ENCODE measurements at regions not wholly inside any gene's neighbourhood (a gene's known extent, or its start where the extent isn't known, plus 50 kb on each side); places are given as distances from the start of the nearest gene placed in this dataset.

DNA sequence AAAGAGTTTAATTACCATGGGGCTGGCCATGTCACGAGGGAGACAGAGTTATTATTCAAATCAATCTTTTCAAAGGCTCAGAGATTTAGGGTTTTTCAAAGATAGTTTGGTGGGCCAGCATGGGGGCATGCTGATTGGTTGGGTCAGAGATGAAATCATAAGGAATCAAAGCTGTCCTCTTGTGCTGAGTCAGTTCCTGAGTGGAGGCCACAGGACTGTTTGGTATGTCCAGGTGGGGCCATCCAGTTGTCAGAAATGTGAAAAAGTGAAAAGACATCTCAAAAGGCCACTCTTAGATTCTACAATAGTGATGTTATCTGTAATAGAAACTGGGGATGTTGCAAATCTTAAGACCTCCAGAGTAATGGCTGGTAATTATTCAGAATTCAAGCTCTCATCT is 288.6 kb downstream of the EN1 start:
- H3K27me3 ChIP-seq (ENCODE audit: insufficient read depth, low read length) = no peaks in the 10 kb centered on the region
- H3K9me3 ChIP-seq (ENCODE audit: insufficient read depth, low read depth, low read length) = no peaks in the 10 kb centered on the region
- no peak overlapping the region for H3K9ac ChIP-seq (ENCODE audit: low read depth, low read length)
- WGBS = 100% methylated on average over 1 of the region's 1 CpG
- H3K27ac ChIP-seq (ENCODE audit: low read depth, low read length) = no peak overlapping the region
- no peaks in the 10 kb centered on the region for H3K4me1 ChIP-seq (ENCODE audit: insufficient read depth, low read length)
- no peak overlapping the region for H3K4me3 ChIP-seq (ENCODE audit: low read length)
- H3K36me3 ChIP-seq (ENCODE audit: insufficient read depth, low read length) = no peaks in the 10 kb centered on the region

DNA sequence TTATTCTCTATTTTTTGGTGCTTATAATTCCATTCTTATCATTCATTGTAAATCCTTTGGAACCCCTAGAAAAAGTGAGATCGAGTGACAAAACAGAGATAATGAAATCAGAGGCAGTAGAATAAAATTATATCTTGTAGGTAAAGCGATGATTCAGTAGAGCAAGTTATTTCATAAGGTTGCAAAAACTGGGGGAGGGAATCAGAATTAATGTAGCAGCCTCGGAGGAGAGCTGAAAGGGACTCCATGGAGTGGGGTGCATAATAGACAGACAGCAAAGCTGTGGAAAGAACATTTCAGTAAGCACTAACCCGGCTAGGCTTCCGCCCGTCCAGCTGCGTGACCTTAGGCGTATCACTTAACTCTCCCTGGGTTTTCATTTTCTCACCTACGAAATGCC is 289.7 kb downstream of the EN1 start:
- no peak overlapping the region for H3K27ac ChIP-seq (ENCODE audit: low read depth, low read length)
- H3K27me3 ChIP-seq (ENCODE audit: insufficient read depth, low read length) = no peaks in the 10 kb centered on the region
- H3K4me3 ChIP-seq (ENCODE audit: low read length) = no peak overlapping the region
- no peak overlapping the region for H3K9ac ChIP-seq (ENCODE audit: low read depth, low read length)
- no peaks in the 10 kb centered on the region for H3K4me1 ChIP-seq (ENCODE audit: insufficient read depth, low read length)
- no peaks in the 10 kb centered on the region for H3K36me3 ChIP-seq (ENCODE audit: insufficient read depth, low read length)
- WGBS = 82% methylated on average over 9 of the region's 9 CpGs
- no peaks in the 10 kb centered on the region for H3K9me3 ChIP-seq (ENCODE audit: insufficient read depth, low read depth, low read length)

DNA sequence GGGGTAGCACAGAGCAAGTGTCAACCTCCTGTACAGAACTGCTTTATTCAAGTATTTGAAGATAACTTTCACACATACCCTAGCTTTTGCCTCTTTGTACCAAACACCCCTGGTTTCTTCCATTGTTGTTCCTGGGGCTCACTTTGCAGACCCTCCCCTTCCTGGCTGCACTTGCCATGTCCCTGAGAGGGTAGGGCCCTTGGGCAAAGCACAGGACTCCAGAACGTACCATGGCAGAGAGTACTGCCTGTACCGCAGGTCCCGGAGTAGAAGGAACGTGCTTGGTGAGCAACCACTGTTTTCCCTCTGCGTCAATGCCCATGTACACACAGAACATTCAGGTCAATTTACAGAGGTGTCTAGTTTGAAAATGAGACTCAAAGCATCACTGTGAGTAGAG is 290.4 kb downstream of the EN1 start:
- Histone ChIP-seq H3K27ac (ENCODE audit: low read depth, low read length) (no peak overlapping the region), H3K9me3 (ENCODE audit: insufficient read depth, low read depth, low read length) (no peaks in the 10 kb centered on the region), H3K36me3 (ENCODE audit: insufficient read depth, low read length) (no peaks in the 10 kb centered on the region), H3K9ac (ENCODE audit: low read depth, low read length) (no peak overlapping the region), H3K4me3 (ENCODE audit: low read length) (no peak overlapping the region), H3K27me3 (ENCODE audit: insufficient read depth, low read length) (no peaks in the 10 kb centered on the region), H3K4me1 (ENCODE audit: insufficient read depth, low read length) (no peaks in the 10 kb centered on the region)
- WGBS = 86% methylated on average over 5 of the region's 5 CpGs

DNA sequence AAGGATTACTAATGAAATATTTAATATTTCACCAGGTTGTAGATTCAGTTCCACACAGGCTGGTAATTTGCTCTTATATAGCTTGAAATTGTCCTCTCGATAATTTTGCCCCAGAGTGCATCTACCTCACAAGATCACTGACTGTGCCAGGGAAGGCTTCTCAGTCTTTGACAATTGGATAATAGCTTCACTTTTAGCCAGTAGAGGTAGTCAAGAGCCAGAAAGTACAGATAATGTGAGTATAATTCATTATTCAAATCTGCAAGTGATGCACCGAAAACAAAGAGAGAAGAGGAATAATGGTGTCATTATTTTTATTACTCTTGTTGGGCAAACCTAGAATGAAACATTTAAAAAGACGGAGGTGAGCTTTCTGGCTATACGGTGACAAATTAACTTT is 292.8 kb downstream of the EN1 start:
- Histone ChIP-seq H3K36me3 (ENCODE audit: insufficient read depth, low read length) (no peaks in the 10 kb centered on the region), H3K27me3 (ENCODE audit: insufficient read depth, low read length) (no peaks in the 10 kb centered on the region), H3K27ac (ENCODE audit: low read depth, low read length) (no peak overlapping the region), H3K9me3 (ENCODE audit: insufficient read depth, low read depth, low read length) (no peaks in the 10 kb centered on the region), H3K4me3 (ENCODE audit: low read length) (no peak overlapping the region), H3K9ac (ENCODE audit: low read depth, low read length) (no peak overlapping the region), H3K4me1 (ENCODE audit: insufficient read depth, low read length) (no peaks in the 10 kb centered on the region)
- WGBS = 94% methylated on average over 4 of the region's 4 CpGs

DNA sequence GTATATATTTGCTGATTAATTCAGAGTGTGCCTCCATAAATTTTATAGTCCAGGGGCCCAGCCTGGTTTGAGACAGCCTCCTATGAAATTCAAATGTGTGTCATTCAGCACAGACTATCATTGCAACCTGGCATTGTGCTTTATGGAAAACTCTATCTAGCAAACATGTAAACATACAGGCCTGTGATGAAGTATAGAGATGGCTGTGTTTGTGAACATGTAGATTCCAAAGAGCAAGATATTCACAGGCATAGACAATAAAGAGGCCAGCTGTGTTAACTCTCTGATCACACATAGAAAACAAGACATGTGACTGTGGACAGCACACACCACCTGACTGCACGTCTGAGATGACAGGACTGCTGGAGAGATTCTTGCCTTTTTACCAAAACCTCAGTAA is 297.9 kb downstream of the EN1 start:
- H3K9me3 ChIP-seq (ENCODE audit: insufficient read depth, low read depth, low read length) = no peaks in the 10 kb centered on the region
- no peak overlapping the region for H3K27ac ChIP-seq (ENCODE audit: low read depth, low read length)
- no peaks in the 10 kb centered on the region for H3K4me1 ChIP-seq (ENCODE audit: insufficient read depth, low read length)
- H3K27me3 ChIP-seq (ENCODE audit: insufficient read depth, low read length) = no peaks in the 10 kb centered on the region
- WGBS = 96% methylated on average over 1 of the region's 1 CpG
- no peak overlapping the region for H3K9ac ChIP-seq (ENCODE audit: low read depth, low read length)
- no peaks in the 10 kb centered on the region for H3K36me3 ChIP-seq (ENCODE audit: insufficient read depth, low read length)
- H3K4me3 ChIP-seq (ENCODE audit: low read length) = no peak overlapping the region

DNA sequence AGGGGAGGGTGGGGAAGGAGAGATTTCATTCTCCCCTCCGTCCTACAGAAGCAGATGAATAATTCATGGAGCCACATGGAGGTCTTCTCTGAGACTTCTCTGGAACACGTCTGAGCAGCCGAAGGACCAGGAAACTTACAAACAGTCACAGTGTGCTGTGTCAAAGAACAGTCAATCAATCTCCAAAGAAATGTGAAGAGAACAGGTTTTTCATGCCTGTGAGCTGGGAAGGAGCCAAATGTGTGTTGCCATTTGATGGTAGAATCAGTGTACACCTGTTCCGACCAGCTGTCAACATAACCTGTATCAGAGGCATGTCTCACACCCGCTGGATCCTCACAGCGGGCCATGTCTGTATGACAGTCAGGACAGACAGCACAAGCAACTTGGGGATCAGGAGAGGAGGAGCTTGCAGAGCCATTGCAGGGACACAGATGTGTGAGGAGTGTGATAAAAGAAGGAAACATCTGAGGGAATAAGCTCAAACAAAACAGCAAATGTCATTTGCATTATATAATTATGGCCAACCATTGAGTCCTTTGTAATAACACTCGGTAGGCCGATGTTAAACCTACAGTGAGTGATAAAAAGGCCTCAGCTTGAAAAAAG is 298.5 kb downstream of the EN1 start:
- H3K9me3 ChIP-seq (ENCODE audit: insufficient read depth, low read depth, low read length) = peaks cover 3% of the 10 kb centered on the region; the same call in 1 of the 2 replicates
- no peaks in the 10 kb centered on the region for H3K4me1 ChIP-seq (ENCODE audit: insufficient read depth, low read length)
- no peak overlapping the region for H3K4me3 ChIP-seq (ENCODE audit: low read length)
- no peak overlapping the region for H3K9ac ChIP-seq (ENCODE audit: low read depth, low read length)
- no peak overlapping the region for H3K27ac ChIP-seq (ENCODE audit: low read depth, low read length)
- H3K36me3 ChIP-seq (ENCODE audit: insufficient read depth, low read length) = no peaks in the 10 kb centered on the region
- 86% methylated on average over 8 of the region's 8 CpGs for WGBS
- H3K27me3 ChIP-seq (ENCODE audit: insufficient read depth, low read length) = no peaks in the 10 kb centered on the region

DNA sequence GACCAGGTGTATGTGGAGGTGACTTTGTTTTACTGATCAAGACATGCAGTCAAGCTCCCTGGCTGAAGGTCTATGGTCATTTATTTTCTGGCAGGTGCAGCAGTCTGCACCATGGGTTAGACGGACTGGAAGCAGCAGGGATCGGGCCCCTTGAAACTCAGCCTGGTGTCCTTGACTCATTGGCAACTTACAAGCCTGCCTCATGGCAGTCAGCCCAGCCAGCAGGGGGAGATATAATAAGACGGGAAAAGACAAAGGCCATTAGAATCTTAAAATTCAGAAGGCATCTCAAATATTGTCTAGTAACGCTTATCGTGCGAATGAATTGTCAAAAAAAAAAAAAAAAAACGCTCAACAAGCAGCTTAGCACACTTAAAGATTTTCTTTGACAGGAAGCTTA is 308.2 kb downstream of the EN1 start:
- Histone ChIP-seq H3K4me1 (ENCODE audit: insufficient read depth, low read length) (no peaks in the 10 kb centered on the region; the same call in 1 of the 2 replicates), H3K9me3 (ENCODE audit: insufficient read depth, low read depth, low read length) (peaks cover 6% of the 10 kb centered on the region), H3K27ac (ENCODE audit: low read depth, low read length) (no peak overlapping the region), H3K4me3 (ENCODE audit: low read length) (no peak overlapping the region), H3K36me3 (ENCODE audit: insufficient read depth, low read length) (no peaks in the 10 kb centered on the region), H3K27me3 (ENCODE audit: insufficient read depth, low read length) (no peaks in the 10 kb centered on the region), H3K9ac (ENCODE audit: low read depth, low read length) (no peak overlapping the region)
- 80% methylated on average over 7 of the region's 7 CpGs for WGBS

DNA sequence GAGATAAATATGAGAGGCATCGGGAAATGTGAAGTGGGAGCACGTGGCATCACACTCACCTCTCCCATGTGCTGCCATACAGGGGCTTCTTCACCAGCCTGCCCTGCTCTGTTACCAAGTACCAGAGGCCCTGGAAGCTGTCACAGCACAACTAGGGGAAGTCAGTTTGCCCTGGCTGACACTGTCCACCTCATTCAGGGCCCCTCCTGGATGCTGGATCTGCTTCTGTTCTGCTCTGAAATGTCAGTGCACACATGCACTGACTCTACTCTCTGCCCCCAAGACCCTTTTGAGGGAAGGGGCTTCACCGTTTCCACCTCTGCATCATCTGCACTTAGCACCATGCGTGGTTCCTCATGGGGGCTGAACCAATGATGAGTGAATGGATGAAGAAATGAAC is 311.1 kb downstream of the EN1 start:
- H3K36me3 ChIP-seq (ENCODE audit: insufficient read depth, low read length) = no peaks in the 10 kb centered on the region
- peaks cover 3% of the 10 kb centered on the region for H3K4me1 ChIP-seq (ENCODE audit: insufficient read depth, low read length)
- no peak overlapping the region for H3K9ac ChIP-seq (ENCODE audit: low read depth, low read length)
- H3K27me3 ChIP-seq (ENCODE audit: insufficient read depth, low read length) = no peaks in the 10 kb centered on the region
- H3K27ac ChIP-seq (ENCODE audit: low read depth, low read length) = no peak overlapping the region
- 95% methylated on average over 4 of the region's 4 CpGs for WGBS
- H3K9me3 ChIP-seq (ENCODE audit: insufficient read depth, low read depth, low read length) = no peaks in the 10 kb centered on the region
- no peak overlapping the region for H3K4me3 ChIP-seq (ENCODE audit: low read length)

DNA sequence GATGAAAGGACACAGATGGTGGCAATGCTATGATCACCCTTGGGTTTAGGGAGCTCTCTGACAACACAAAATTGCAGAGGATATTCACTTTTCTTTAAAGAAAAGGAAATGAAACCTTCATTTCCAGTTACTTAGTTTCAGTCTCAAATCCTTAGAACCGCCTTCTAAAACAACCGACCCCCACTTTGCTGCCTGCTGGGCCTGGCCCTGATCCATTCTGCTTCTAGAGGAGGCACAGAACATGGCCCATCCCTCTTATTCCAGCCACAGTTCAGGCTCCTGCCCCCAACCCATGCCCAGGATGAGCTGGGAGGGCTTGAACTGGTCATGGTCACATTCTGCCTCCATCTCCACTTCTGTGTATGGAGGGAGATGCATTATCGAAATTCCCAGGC is 311.6 kb downstream of the EN1 start:
- no peak overlapping the region for H3K9ac ChIP-seq (ENCODE audit: low read depth, low read length)
- H3K36me3 ChIP-seq (ENCODE audit: insufficient read depth, low read length) = no peaks in the 10 kb centered on the region
- no peaks in the 10 kb centered on the region for H3K9me3 ChIP-seq (ENCODE audit: insufficient read depth, low read depth, low read length)
- no peak overlapping the region for H3K4me3 ChIP-seq (ENCODE audit: low read length)
- no peaks in the 10 kb centered on the region for H3K27me3 ChIP-seq (ENCODE audit: insufficient read depth, low read length)
- no peak overlapping the region for H3K27ac ChIP-seq (ENCODE audit: low read depth, low read length)
- H3K4me1 ChIP-seq (ENCODE audit: insufficient read depth, low read length) = peaks cover 8% of the 10 kb centered on the region
- WGBS = 93% methylated on average over 3 of the region's 3 CpGs

DNA sequence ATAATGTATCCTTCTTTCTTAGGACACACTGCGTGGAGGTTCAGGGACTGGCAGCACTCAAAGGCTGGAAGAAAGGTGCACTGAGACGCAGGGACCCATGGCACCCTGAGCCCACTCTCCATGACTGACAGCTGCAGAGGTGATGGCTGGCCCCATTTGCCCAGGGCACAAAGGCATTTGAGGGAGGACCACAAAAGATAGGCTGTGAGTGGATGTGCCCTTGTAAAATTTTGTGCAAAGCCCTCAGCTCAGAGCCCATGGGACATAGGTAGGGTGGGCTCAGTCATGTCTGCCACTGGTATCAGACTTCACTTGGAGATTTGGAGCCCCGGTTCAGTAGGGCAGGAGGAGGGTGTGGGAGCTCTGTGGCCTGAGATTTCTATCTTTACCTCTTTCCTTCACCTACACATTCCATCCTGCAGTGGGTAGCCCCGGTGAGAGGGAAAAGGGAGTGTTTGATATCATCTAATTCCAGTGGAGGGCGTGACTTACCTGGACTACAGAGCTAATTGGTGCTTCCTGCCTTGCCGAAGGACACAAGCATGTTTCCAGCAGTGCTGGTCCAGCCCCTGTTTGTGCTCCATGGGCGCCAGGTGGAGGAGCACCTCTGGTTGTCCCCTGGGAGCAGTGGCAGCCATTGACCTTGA is 312.2 kb downstream of the EN1 start:
- Histone ChIP-seq H3K4me1 (ENCODE audit: insufficient read depth, low read length) (peaks cover 13% of the 10 kb centered on the region), H3K9me3 (ENCODE audit: insufficient read depth, low read depth, low read length) (no peaks in the 10 kb centered on the region), H3K27me3 (ENCODE audit: insufficient read depth, low read length) (no peaks in the 10 kb centered on the region), H3K9ac (ENCODE audit: low read depth, low read length) (no peak overlapping the region), H3K4me3 (ENCODE audit: low read length) (no peak overlapping the region), H3K36me3 (ENCODE audit: insufficient read depth, low read length) (no peaks in the 10 kb centered on the region), H3K27ac (ENCODE audit: low read depth, low read length) (no peak overlapping the region)
- 83% methylated on average over 6 of the region's 7 CpGs for WGBS

DNA sequence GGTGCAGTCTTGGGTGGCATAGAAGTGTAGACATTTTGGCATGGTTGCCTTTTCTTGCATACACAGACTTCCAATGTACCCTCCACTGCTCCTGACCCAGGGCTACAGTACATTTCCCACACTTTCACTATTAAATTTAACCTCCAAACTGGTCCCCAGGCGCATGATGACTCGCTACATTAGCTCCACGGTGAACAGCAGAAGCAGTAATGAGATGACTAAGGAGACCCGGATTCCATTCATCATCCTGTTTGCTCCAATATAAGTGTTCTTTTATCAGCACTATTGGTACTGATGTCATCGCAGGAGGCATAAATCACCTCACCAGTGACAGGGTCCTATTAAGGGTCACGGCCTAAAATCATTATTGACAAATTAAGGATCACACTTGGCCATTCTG is 316.5 kb downstream of the EN1 start:
- H3K9ac ChIP-seq (ENCODE audit: low read depth, low read length) = no peak overlapping the region
- H3K27ac ChIP-seq (ENCODE audit: low read depth, low read length) = no peak overlapping the region
- no peaks in the 10 kb centered on the region for H3K9me3 ChIP-seq (ENCODE audit: insufficient read depth, low read depth, low read length)
- H3K4me3 ChIP-seq (ENCODE audit: low read length) = no peak overlapping the region
- no peaks in the 10 kb centered on the region for H3K36me3 ChIP-seq (ENCODE audit: insufficient read depth, low read length)
- WGBS = 89% methylated on average over 6 of the region's 6 CpGs
- peaks cover 8% of the 10 kb centered on the region; the same call in 1 of the 2 replicates for H3K27me3 ChIP-seq (ENCODE audit: insufficient read depth, low read length)
- H3K4me1 ChIP-seq (ENCODE audit: insufficient read depth, low read length) = peaks cover 28% of the 10 kb centered on the region
